IPS-18a (cell line): ENCODE measurements at regions not wholly inside any gene's neighbourhood (a gene's known extent, or its start where the extent isn't known, plus 50 kb on each side); places are given as distances from the start of the nearest gene placed in this dataset.

ENCODE experiments used
- H3K27ac ChIP-seq: one replicate; pipeline ENCODE4 v1.5.1; 2013; ENCODE audit warnings: low read length
- H3K27me3 ChIP-seq: one replicate; pipeline ENCODE4 v1.6.1; 2013; ENCODE audit warnings: mild to moderate bottlenecking, low read length; ENCODE audit not compliant: control insufficient read depth, insufficient read depth
- H3K36me3 ChIP-seq: one replicate; pipeline ENCODE4 v1.6.1; 2013; ENCODE audit warnings: low read depth, low read length; ENCODE audit not compliant: control insufficient read depth
- H3K4me1 ChIP-seq: one replicate; pipeline ENCODE4 v1.6.1; 2013; ENCODE audit warnings: low read depth, low read length; ENCODE audit not compliant: control insufficient read depth
- H3K4me3 ChIP-seq: one replicate; pipeline ENCODE4 v1.5.1; 2013; ENCODE audit warnings: low read length
- H3K9ac ChIP-seq: one replicate; pipeline ENCODE4 v1.6.1; 2013; ENCODE audit warnings: mild to moderate bottlenecking, low read length, moderate library complexity
- H3K9me3 ChIP-seq: one replicate; pipeline ENCODE4 v1.6.1; 2013; ENCODE audit warnings: low read depth, low read length; ENCODE audit not compliant: control insufficient read depth

DNA sequence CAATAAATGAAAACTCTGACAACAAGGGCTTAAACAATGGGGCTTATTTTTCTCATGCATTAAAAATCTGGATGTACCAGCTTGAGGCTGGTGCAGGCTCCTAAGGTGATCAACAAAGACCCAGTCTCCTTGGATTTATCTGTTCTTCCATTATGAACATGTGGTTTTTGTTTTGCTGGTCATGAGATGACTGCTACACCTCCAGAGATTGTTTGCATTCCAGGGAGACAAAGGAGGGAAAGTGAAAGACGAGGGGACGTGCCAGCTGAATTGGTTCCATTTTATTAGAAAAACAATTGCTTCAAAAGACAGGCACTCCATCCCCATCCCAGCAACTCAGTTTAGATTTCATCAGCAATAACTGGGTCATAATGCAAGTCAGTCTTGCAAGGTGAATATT, 90.9 kb upstream of the KCNK1 start:
- no peak overlapping the region for H3K27ac ChIP-seq
- H3K4me3 ChIP-seq, result no peak overlapping the region
- H3K9ac ChIP-seq, result no peak overlapping the region
- peaks cover 2% of the 10 kb centered on the region for H3K9me3 ChIP-seq
- peaks cover 15% of the 10 kb centered on the region for H3K4me1 ChIP-seq
- H3K27me3 ChIP-seq, result no peaks in the 10 kb centered on the region
- H3K36me3 ChIP-seq, result no peaks in the 10 kb centered on the region

- Histone ChIP-seq H3K4me3 (no peak overlapping the region), H3K27ac (no peak overlapping the region), H3K27me3 (no peaks in the 10 kb centered on the region), H3K4me1 (peaks cover 15% of the 10 kb centered on the region), H3K9me3 (no peaks in the 10 kb centered on the region), H3K36me3 (no peaks in the 10 kb centered on the region), H3K9ac (no peak overlapping the region)
Observed at GRCh38 chr1:233527818-233528217, 86.1 kb upstream of the KCNK1 start.

DNA sequence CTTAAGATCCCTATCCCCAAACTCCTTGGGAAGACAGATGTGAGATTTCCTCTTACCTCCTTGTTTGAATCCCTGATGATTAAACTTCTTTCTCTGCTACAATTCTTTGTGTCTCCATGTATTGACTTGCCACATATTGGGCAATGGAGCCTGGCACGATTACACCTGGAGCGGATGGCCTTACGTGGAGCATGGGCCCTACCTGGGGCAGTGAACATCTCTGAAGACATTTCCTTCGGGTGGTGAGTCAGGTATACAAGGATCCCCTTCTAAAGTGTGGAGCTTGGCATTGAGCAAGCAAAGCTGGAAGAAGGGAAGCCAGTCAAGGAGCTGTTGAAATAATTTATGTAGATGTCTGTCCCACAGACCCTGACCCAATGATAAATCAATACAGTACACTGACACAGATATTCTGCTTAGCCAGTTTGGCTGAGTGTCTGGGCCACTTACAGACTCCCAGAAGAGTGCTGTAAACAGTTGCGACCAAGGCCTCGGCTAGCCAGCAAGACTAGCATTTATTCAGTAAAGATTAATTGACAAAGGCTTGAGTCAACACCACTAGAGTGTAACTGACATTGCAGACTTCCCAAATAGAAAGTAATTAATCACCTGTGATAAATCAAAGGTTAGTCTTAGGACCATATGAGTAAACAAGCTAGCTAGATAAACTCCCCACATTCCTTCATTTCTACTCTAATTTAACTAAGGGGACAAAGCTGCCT, 83.1 kb upstream of the KCNK1 start:
- no peaks in the 10 kb centered on the region for H3K27me3 ChIP-seq
- H3K4me1 ChIP-seq, result peaks cover 4% of the 10 kb centered on the region
- no peak overlapping the region for H3K9ac ChIP-seq
- H3K27ac ChIP-seq, result no peak overlapping the region
- no peak overlapping the region for H3K4me3 ChIP-seq
- no peaks in the 10 kb centered on the region for H3K36me3 ChIP-seq
- no peaks in the 10 kb centered on the region for H3K9me3 ChIP-seq

GRCh38 chr1:233540816-233541215, 73.1 kb upstream of the KCNK1 start:
- H3K36me3 ChIP-seq, result no peaks in the 10 kb centered on the region
- no peak overlapping the region for H3K27ac ChIP-seq
- no peaks in the 10 kb centered on the region for H3K9me3 ChIP-seq
- H3K4me3 ChIP-seq, result no peak overlapping the region
- no peak overlapping the region for H3K9ac ChIP-seq
- no peaks in the 10 kb centered on the region for H3K27me3 ChIP-seq
- H3K4me1 ChIP-seq, result no peaks in the 10 kb centered on the region

GRCh38 chr1:233543338-233544255, 70.3 kb upstream of the KCNK1 start:
- Histone ChIP-seq H3K4me3 (no peak overlapping the region), H3K4me1 (no peaks in the 10 kb centered on the region), H3K27ac (no peak overlapping the region), H3K9ac (no peak overlapping the region), H3K36me3 (no peaks in the 10 kb centered on the region), H3K27me3 (no peaks in the 10 kb centered on the region), H3K9me3 (no peaks in the 10 kb centered on the region)

GRCh38 chr1:233544304-233544703, 69.6 kb upstream of the KCNK1 start:
- Histone ChIP-seq H3K27ac (no peak overlapping the region), H3K4me3 (no peak overlapping the region), H3K9ac (no peak overlapping the region), H3K27me3 (no peaks in the 10 kb centered on the region), H3K4me1 (no peaks in the 10 kb centered on the region), H3K9me3 (no peaks in the 10 kb centered on the region), H3K36me3 (no peaks in the 10 kb centered on the region)

- H3K36me3 ChIP-seq, result no peaks in the 10 kb centered on the region
- H3K27me3 ChIP-seq, result no peaks in the 10 kb centered on the region
- no peaks in the 10 kb centered on the region for H3K4me1 ChIP-seq
- no peaks in the 10 kb centered on the region for H3K9me3 ChIP-seq
- H3K4me3 ChIP-seq, result no peak overlapping the region
- no peak overlapping the region for H3K9ac ChIP-seq
- H3K27ac ChIP-seq, result no peak overlapping the region
Observed at GRCh38 chr1:233547726-233548125, 66.2 kb upstream of the KCNK1 start.

DNA sequence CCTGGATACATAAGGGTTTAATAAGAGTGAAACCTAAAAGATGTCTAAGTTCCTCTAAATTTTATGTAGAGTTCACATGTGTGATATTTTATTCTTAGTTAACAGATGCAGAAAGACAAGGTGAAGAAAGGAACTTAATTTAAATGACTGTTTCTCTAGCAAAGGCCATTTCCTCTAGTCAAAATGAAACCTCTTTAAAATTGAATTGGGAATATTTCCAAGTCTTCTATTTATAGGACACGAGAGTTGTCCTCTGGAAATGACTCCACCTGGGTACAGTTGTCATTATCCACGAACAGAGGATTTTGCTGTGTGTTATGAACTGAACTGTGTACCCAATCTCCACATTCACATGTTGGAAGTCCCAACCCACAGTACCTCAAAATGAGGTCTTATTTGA, 64.5 kb upstream of the KCNK1 start:
- Histone ChIP-seq H3K9ac (no peak overlapping the region), H3K36me3 (no peaks in the 10 kb centered on the region), H3K27ac (no peak overlapping the region), H3K27me3 (no peaks in the 10 kb centered on the region), H3K4me3 (no peak overlapping the region), H3K4me1 (no peaks in the 10 kb centered on the region), H3K9me3 (no peaks in the 10 kb centered on the region)

- H3K4me1 ChIP-seq, result no peaks in the 10 kb centered on the region
- H3K4me3 ChIP-seq, result no peak overlapping the region
- no peak overlapping the region for H3K9ac ChIP-seq
- H3K36me3 ChIP-seq, result no peaks in the 10 kb centered on the region
- H3K27me3 ChIP-seq, result no peaks in the 10 kb centered on the region
- no peaks in the 10 kb centered on the region for H3K9me3 ChIP-seq
- H3K27ac ChIP-seq, result no peak overlapping the region
Observed at GRCh38 chr1:233549917-233550316, 64.0 kb upstream of the KCNK1 start.

GRCh38 chr1:233554037-233554436, 59.9 kb upstream of the KCNK1 start:
- H3K27me3 ChIP-seq, result no peaks in the 10 kb centered on the region
- H3K27ac ChIP-seq, result no peak overlapping the region
- H3K36me3 ChIP-seq, result no peaks in the 10 kb centered on the region
- no peak overlapping the region for H3K9ac ChIP-seq
- no peaks in the 10 kb centered on the region for H3K4me1 ChIP-seq
- no peaks in the 10 kb centered on the region for H3K9me3 ChIP-seq
- no peak overlapping the region for H3K4me3 ChIP-seq

DNA sequence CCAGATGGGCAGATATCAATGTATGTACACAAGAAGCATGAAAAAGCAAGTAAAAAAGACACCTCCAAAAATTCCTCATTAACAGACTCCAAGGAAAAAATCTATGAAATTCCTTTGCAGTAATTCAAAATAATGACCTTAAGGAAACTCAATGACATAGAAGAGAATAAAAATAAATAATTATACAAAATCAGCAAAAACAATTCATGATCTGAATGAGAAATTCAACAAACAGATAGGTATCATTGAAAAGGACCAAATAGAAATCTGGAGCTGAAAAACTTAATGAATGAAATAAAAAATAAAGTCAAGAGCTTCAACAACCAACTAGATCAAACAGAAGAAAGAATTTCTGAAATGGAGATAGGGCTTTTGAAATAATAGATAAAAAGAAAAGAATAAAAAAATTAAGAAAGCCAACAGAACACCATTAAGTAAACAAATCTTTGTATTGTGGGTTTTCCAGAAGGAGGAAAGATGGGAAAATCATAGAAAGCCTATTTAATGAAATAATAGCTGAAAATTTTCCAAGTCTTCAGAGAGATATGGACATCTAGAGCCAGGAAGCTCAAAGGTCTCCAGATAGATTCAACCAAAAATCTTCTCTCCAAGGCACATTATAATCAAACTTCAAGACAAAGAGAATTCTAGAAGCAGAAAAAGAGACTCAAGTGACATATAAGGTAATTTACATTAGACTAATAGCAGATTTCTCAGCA, 52.0 kb upstream of the KCNK1 start:
- no peak overlapping the region for H3K9ac ChIP-seq
- no peaks in the 10 kb centered on the region for H3K4me1 ChIP-seq
- H3K36me3 ChIP-seq, result no peaks in the 10 kb centered on the region
- no peaks in the 10 kb centered on the region for H3K27me3 ChIP-seq
- no peak overlapping the region for H3K27ac ChIP-seq
- H3K4me3 ChIP-seq, result no peak overlapping the region
- H3K9me3 ChIP-seq, result no peaks in the 10 kb centered on the region
